Retina (tissue), 1 donor: ENCODE measurements at regions not wholly inside any gene's neighbourhood (a gene's known extent, or its start where the extent isn't known, plus 50 kb on each side); places are given as distances from the start of the nearest gene placed in this dataset.

Source experiments
- DNase-seq: peaks from one replicate; pipeline ENCODE4 v3.0.0-alpha.2; 2016

DNA sequence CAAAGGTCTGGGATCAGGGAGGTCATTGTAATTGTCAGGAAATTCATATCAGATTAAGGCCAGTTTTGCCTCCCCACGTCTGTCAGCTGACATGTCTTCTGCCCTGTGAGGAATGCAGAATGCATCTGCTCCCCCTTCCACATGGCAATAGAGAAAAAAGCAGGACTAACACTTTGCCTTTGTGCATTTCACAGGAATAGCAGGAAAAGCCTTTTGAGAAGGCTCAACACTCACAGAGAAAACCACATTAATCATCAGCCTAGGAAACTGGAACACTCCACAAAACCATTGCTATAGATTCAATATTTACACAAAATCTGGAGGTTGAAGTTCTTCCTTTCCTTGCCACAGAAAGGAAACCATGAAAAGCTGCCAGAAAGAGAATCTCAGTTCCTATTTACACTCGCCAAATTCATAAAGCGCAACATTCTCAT lies 165.2 kb upstream of the HES1 start:
- no peak for DNase-seq

- no peak for DNase-seq
These were observed 164.6 kb upstream of the HES1 start for GRCh38 chr3:193971261-193971751.

- no peak for DNase-seq
These were observed 164.0 kb upstream of the HES1 start for GRCh38 chr3:193971966-193972365.

DNA sequence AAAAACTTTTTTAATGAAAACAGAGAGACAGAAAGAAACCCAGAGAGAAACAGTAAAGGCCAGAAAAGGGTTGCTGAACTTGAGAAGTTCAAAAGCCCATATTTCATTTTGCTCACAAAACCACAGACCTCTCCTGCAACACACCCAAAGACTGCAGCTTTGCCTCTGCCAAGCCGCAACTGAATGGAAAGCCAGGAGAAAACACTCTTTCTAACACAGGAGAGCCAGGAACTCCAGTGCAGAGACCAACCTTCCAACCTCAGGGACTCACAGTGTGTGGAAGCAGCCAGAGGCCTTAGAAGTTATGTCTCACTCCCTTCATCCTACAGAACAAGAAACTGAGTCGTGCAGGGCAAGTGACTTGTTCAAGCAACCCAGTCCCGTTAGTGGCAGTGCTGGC lies 163.1 kb upstream of the HES1 start:
- DNase-seq = no peak

- DNase-seq = no peak
These were observed 161.7 kb upstream of the HES1 start for GRCh38 chr3:193974191-193974652.

DNA sequence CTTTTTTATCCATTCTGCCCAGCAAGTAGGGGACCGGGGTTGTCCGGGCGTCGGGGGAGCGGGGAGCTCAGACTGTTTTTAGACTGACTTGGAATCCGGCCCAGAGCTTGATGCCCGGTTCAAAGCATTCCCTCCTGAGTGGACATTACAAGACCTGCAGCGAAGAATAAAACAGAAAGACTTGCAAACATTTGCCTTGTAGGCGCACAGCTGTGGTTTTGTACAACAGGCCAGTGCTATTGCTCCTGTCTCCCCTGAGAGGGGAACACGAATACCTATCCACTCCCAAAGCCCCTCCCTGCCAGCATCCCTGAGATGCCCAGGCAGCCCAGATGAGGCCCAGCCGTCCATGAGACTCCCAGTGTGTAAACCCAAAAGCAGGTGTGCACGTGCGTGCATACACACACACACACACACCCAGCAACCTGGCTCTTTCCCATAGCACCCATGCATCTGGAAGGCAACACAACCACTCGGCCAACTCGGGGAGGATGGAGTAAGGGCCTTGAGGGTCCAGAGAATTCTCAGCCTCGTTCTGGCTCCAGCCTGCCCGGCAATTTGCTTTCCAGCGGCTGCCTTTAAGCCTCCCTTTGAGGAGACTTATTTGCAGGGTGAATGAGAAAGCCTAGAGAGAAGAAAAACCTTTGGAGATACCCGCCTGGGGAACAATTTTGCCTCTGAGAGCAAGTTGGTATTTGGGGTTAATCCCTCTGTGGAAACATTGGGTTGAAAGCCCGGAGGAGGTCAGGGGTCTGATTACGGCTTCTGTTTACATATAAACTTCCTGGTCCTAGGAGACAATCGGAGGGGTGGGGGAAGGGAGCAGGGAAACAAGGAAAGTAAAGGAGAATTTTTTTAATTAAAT lies 161.0 kb upstream of the HES1 start:
- DNase-seq = peak; percentile 73

DNA sequence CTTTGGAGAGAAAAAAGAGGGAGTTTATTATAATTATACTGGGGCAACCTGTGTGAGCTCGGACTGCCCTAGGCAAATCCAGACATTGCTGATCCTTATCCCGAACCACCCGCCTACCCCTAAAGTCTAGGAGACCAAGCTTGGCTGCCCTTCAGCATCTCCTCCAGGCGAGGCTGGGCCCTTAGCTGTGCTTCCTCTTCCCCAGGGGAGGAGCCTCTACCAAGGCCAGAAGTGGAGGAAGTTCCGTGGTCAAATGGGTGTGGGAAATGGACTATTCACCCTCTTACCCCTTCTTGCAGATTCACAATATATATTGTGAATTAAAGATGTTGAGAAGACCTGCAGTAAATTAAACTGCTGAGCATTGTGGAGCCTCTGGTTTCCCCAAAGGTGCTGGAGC lies 158.3 kb upstream of the HES1 start:
- DNase-seq = no peak

DNA sequence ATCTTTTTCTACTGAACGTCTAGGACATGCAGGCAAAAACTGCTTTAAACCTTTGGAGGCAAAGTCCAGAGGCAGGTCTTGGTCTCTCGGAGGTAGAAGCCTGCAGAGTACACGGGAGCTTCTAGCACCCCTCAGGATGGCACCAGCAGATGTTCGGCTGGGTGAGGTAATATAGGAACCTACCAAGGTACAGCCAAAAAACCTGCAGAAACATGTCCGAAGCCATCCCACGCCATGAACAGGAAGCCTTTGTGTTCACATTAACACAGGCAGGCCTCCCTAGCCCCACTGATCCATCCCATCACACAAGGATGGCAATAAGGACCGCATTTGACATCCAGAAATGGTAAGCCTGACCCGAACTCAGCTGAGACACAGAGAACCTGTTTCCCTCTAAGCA lies 157.9 kb upstream of the HES1 start:
- DNase-seq = no peak

- DNase-seq = no peak
These were observed 157.5 kb upstream of the HES1 start for GRCh38 chr3:193978486-193978885.

DNA sequence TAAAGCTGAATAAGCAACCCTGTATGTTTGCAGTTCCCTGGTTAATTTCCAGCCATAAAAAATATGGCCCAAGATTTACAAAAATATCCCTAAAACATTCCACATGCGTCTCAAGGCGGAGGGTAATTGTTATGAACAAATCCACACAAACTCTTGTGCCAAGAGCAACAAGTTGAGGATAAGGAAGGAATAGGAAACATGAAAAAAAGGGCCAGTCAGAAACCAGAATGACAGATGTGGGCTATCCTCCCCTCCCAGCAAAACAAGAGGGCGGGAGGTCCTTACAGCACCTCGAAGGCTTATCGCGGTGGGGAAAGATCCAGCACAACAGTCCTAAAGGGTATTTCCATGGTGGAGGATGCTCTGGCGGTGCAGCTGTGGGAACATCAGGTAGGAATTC lies 155.6 kb upstream of the HES1 start:
- no peak for DNase-seq

- DNase-seq = no peak
These were observed 155.0 kb upstream of the HES1 start for GRCh38 chr3:193980905-193981304.

GRCh38 chr3:193981504-193981903 lies 154.4 kb upstream of the HES1 start:
- no peak for DNase-seq

GRCh38 chr3:193982258-193982659 lies 153.7 kb upstream of the HES1 start:
- no peak for DNase-seq

DNA sequence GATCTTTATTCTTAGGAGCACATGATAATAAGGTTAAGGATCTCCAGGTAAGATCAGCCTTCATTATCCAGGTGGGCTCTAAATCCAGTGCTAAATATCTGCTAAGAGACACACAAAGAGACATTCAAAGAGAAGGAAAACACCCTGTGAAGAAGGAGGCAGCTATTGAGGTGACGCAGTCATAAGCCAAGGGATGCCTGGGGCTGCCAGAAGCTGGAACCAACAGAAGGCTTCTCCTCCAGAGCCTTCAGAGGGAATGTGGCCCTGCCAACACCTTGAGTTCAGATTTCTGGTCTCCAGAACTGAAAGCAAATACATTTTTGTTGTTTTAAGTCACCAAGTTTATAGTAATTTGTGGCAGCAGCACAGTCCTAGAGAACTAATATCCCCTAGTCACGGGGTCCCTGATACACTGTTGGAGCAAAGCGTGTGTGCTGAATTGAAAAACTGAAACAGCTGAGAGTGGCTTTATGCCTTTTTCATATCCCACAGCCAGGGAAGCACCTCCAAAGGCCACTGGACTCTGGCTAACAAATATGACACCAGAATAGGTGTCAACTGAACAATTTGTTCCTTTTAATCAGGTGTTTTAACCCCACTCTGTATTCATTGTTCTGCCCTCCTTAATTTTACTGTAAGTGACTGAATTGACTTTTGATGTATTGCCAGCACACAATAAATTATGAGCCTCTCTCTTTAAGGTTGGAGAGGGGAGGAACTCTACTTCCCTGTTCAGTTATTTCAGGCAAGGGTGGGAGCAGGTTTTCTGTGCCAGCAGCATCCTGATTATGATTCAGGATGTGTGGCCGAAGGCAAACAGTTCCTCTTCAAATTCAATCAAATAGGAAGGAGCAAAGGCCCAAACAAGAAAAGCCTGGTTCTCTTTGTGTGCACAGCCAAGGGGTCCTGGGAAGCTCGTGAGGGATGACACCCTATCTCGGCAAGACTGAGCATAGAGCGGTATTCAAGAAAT lies 151.8 kb upstream of the HES1 start:
- no peak for DNase-seq

DNA sequence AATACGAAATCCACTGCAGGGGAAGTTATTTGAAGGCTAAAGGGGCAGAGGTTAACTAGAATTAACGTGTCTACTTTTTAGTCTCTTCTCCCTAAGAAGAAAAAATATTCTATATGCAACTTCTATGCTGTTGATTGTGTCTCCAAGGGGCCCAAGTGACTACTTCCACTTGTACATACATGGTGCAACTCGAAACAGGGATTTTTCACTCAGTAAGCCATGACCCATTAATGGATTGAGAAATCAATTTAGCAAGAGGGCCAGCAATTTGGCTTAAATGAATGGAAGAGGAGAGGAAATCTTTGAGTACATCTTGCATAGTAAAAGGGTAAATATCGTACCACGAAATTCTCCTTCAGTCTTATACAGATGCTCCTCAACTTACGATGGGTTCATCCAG lies 151.1 kb upstream of the HES1 start:
- DNase-seq = no peak

DNA sequence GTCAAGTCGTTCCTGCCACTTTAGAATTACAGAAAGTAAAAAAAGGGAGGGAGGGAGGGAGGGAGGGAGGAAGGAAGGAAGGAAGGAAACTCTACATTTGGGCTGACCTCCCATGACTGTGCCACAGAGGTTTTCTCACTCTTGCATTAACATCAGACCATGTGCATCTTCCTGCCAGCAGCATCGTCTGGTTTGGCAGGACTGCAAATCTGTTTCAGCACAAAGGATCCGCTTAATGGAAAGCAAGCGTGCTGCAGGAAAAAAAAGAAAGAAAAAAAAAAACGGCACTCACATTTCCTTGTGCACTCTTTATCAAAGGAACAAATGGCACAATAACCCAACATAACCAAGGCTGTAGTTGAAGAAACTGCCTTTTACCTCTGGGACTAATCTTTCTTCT lies 148.8 kb upstream of the HES1 start:
- DNase-seq = no peak

GRCh38 chr3:193989186-193989585 lies 146.8 kb upstream of the HES1 start:
- DNase-seq = no peak

- no peak for DNase-seq
These were observed 144.1 kb upstream of the HES1 start for GRCh38 chr3:193991666-193992424.

DNA sequence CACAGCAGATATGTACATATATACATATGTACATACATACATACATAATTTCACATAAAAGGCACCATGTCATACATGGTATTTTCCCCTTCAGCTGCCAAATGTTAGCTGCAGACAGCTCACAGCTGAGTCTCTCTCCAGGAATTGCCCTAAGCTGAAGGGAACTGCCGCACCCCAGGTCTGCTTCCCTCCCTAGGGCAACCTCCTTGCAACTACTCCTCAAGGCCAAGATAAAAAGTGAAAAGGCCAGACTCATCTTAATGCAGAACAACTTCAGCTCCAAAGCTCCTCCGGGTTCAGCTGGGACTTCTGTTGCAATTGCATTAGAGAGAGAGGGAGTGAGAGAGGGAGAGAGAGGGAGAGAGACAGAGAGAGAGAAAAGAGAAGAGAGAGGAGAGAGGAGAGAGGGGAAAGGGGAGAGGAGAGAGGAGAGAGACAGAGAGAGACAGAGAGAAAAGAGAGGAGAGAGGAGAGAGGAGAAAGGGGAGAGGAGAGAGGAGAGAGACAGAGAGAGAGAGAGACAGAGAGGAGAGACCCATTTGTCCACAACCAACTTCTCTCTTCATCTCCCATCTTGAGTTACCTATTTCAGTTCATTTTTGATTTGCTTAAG lies 143.4 kb upstream of the HES1 start:
- no peak for DNase-seq

- no peak for DNase-seq
These were observed 139.7 kb upstream of the HES1 start for GRCh38 chr3:193996221-193996620.

- no peak for DNase-seq
These were observed 139.3 kb upstream of the HES1 start for GRCh38 chr3:193996641-193997089.
